Activated CD4-positive, alpha-beta T cell treated with anti-CD3 and anti-CD28 coated beads for 36 hours (primary cell): ENCODE measurements at regions not wholly inside any gene's neighbourhood (a gene's known extent, or its start where the extent isn't known, plus 50 kb on each side); places are given as distances from the start of the nearest gene placed in this dataset.

Source experiments
- ATAC-seq: fragments of 200-7000 bp; cut with Tn5 transposase; one replicate; pipeline ENCODE4 v1.10.0; 2021; ENCODE audit warnings: mild to moderate bottlenecking, moderate library complexity
- CTCF ChIA-PET: fragments of 350-600 bp; sonication (Branson Sonifier 250); formaldehyde crosslinking; loops from one replicate; lab custom pipeline; 2021; ENCODE audit warnings: antibody characterized with exemption; lab: Charles Lee
- POLR2A ChIA-PET: fragments of 350-600 bp; sonication (Branson Sonifier 250); formaldehyde crosslinking; loops from one replicate; lab custom pipeline; 2021; ENCODE audit warnings: antibody characterized with exemption, inconsistent platforms; lab: Charles Lee
- DNase-seq: peaks from one replicate; pipeline ENCODE4 v3.0.0-alpha.2; 2020
- H3K27ac Mint-ChIP-seq: one replicate; pipeline ENCODE4 v1.8.0; 2021; ENCODE audit warnings: mixed read lengths
- H3K27me3 Mint-ChIP-seq: one replicate; pipeline ENCODE4 v1.8.0; 2021; ENCODE audit warnings: mixed read lengths
- H3K36me3 Mint-ChIP-seq: one replicate; pipeline ENCODE4 v1.8.0; 2021; ENCODE audit warnings: low read depth, mixed read lengths
- H3K4me1 Mint-ChIP-seq: one replicate; pipeline ENCODE4 v1.8.0; 2021; ENCODE audit warnings: mixed read lengths
- H3K4me3 Mint-ChIP-seq: one replicate; pipeline ENCODE4 v1.8.0; 2021; ENCODE audit warnings: mild to moderate bottlenecking, moderate library complexity, mixed read lengths
- H3K9me3 Mint-ChIP-seq: one replicate; pipeline ENCODE4 v1.8.0; 2021; ENCODE audit warnings: low read depth, mixed read lengths
- intact Hi-C, 2 experiments: fragments of 100-400 bp; cut with DNase I in 1 of 2; cut with micrococcal nuclease in 1 of 2; formaldehyde crosslinking; loops; one replicate each; pipeline versions ENCODE4 v1.14.2 to v1.15.1; 2022 to 2024; cut with DNase I, micrococcal nuclease

GRCh38 chr6:170136541-170137175, 154.2 kb downstream of the DLL1 start:
- no peaks in the 10 kb centered on the region for H3K9me3 Mint-ChIP-seq
- H3K36me3 Mint-ChIP-seq: no peaks in the 10 kb centered on the region
- intact Hi-C loops: no loop called here
- DNase-seq: no peak
- no peak for ATAC-seq
- no peak overlapping the region for H3K4me3 Mint-ChIP-seq
- no peaks in the 10 kb centered on the region for H3K27me3 Mint-ChIP-seq
- H3K27ac Mint-ChIP-seq: no peak overlapping the region
- ChIA-PET POLR2A (no interaction called here), CTCF (no interaction called here)
- no peaks in the 10 kb centered on the region for H3K4me1 Mint-ChIP-seq

DNA sequence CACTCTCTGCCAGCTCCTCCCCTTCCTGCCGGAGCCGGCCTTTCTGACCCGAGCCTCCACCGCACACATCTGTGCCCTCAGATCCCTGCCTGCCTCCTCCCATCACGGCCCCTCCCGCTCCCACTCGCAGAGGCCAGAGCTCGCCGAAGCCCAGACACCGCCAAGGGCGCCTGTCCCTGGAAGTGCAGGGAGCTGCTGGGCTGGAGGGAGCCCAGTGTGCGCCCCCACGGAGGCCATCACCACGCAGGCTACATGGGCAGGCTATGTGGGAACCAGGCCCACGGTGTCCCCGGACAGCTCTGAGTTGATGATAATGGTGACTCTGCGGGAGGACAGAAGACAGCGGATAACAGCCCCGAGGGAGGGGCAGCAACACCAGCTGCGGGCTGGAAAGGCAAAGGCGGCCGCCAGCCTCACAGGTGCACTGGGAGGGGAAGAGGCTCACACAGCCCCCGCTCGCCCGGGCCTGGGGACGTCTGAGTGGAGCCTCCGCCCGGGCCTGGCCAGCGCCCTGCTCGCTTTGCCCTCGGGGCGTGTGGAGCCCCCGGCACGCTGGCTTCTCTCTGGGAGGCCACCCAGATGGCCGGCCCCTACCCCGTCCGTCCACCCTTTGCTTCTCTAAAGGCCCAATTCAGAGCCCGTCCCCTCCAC, 154.9 kb downstream of the DLL1 start:
- ChIA-PET POLR2A (no interaction called here), CTCF (interaction anchor here (0.9 kb wide), 1 partner anchor 12 kb away, joined by 3 read pairs; no protein-coding TSS in a partner anchor)
- H3K4me3 Mint-ChIP-seq: no peak overlapping the region
- ATAC-seq: no peak
- H3K4me1 Mint-ChIP-seq: no peaks in the 10 kb centered on the region
- H3K27me3 Mint-ChIP-seq: no peaks in the 10 kb centered on the region
- H3K36me3 Mint-ChIP-seq: no peaks in the 10 kb centered on the region
- no peak for DNase-seq
- H3K27ac Mint-ChIP-seq: no peak overlapping the region
- no peaks in the 10 kb centered on the region for H3K9me3 Mint-ChIP-seq
- intact Hi-C loops: no loop called here

DNA sequence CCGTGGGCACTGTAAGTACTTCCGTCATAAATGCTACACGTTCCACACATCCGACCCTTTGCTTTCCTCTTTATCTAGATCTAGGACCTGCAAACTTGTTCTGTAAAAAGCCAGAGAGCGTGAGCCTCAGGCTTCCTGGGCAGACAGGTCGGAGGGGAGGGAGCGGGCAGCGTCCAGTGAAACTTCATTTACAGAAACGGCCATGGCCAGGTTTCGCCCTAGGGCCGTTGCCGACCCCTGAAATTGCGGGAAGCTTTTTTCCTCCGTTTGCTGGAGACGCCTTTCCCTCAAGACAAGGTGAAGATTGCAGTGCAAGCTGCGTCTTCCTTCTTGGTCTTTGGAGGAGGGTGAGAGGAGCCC, 155.4 kb downstream of the DLL1 start:
- Mint-ChIP-seq H3K4me1 (no peaks in the 10 kb centered on the region), H3K9me3 (no peaks in the 10 kb centered on the region), H3K27ac (no peak overlapping the region), H3K4me3 (no peak overlapping the region), H3K36me3 (no peaks in the 10 kb centered on the region), H3K27me3 (no peaks in the 10 kb centered on the region)
- DNase-seq: no peak
- intact Hi-C loops: no loop called here
- ATAC-seq: no peak
- CTCF ChIA-PET: interaction anchor here (0.9 kb wide), 1 partner anchor 12 kb away, joined by 3 read pairs; no protein-coding TSS in a partner anchor
- POLR2A ChIA-PET: no interaction called here

DNA sequence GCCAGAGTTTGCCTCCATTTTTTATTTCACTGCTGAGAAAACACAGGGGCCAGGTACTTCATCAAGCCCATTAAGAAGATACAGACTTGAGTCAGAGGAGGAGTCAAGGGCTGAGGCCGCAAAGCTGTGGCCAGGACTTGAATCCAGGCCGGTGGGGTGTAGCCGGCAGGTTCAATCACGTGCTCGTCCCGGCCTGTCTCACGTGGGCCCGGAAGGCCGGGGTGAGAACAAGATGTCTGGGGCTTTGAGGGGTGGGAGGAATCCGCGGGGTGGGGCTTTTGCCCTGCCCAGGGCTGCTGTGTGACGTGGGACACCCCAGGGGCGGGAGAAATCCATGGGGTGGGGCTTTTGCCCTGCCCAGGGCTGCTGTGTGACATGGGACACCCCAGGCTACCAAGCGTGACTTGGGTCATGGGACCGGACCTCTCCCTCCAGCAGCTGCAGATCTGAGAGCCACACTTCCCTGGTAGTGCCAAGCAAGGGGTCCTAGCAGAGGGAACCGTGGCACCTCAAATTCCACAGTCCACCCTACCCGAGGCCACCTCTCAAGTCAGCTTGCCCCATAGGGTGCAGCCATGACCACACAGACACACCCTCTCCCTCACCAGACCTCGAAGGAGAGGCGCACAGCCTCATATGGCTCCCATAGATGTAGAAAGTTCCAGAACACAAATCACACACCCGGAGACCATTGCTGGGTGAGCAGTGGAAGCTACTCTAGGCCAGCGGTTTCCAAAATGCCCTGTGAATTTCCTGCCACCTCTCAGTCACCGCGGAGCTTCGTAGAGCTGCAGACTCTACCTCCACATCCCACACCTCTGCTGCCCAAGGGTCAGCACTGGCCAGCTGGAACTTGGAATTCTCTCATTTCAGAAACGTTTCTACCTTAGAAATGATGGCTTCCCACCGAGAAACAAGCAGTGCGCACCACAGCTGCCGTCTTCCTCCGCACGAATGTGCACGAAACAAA, 156.1 kb downstream of the DLL1 start:
- H3K4me3 Mint-ChIP-seq: no peak overlapping the region
- CTCF ChIA-PET: interaction anchor here (0.6 to 0.9 kb wide), 3 partner anchors 12 to 285 kb away, joined by 3 read pairs; no protein-coding TSS in a partner anchor
- no peak for DNase-seq
- no peaks in the 10 kb centered on the region for H3K36me3 Mint-ChIP-seq
- H3K27ac Mint-ChIP-seq: no peak overlapping the region
- intact Hi-C loops: no loop called here
- ATAC-seq: no peak
- H3K27me3 Mint-ChIP-seq: no peaks in the 10 kb centered on the region
- POLR2A ChIA-PET: no interaction called here
- H3K4me1 Mint-ChIP-seq: no peaks in the 10 kb centered on the region
- H3K9me3 Mint-ChIP-seq: no peaks in the 10 kb centered on the region

- CTCF ChIA-PET: interaction anchor here (0.6 kb wide), 2 partner anchors 11 to 285 kb away, joined by 3 read pairs; no protein-coding TSS in a partner anchor
- no peaks in the 10 kb centered on the region for H3K4me1 Mint-ChIP-seq
- no peaks in the 10 kb centered on the region for H3K9me3 Mint-ChIP-seq
- ATAC-seq (no peak), DNase-seq (no peak)
- H3K4me3 Mint-ChIP-seq: no peak overlapping the region
- no peak overlapping the region for H3K27ac Mint-ChIP-seq
- no peaks in the 10 kb centered on the region for H3K36me3 Mint-ChIP-seq
- intact Hi-C loops: no loop called here
- no peaks in the 10 kb centered on the region for H3K27me3 Mint-ChIP-seq
- POLR2A ChIA-PET: no interaction called here
Measured at GRCh38 chr6:170134031-170134470, 156.8 kb downstream of the DLL1 start.

GRCh38 chr6:170132561-170132991, 158.3 kb downstream of the DLL1 start:
- no peak overlapping the region for H3K27ac Mint-ChIP-seq
- H3K4me1 Mint-ChIP-seq: no peaks in the 10 kb centered on the region
- no peaks in the 10 kb centered on the region for H3K9me3 Mint-ChIP-seq
- DNase-seq: no peak
- H3K27me3 Mint-ChIP-seq: no peaks in the 10 kb centered on the region
- POLR2A ChIA-PET: no interaction called here
- H3K4me3 Mint-ChIP-seq: no peak overlapping the region
- intact Hi-C loops: no loop called here
- no peaks in the 10 kb centered on the region for H3K36me3 Mint-ChIP-seq
- CTCF ChIA-PET: no interaction called here
- no peak for ATAC-seq

DNA sequence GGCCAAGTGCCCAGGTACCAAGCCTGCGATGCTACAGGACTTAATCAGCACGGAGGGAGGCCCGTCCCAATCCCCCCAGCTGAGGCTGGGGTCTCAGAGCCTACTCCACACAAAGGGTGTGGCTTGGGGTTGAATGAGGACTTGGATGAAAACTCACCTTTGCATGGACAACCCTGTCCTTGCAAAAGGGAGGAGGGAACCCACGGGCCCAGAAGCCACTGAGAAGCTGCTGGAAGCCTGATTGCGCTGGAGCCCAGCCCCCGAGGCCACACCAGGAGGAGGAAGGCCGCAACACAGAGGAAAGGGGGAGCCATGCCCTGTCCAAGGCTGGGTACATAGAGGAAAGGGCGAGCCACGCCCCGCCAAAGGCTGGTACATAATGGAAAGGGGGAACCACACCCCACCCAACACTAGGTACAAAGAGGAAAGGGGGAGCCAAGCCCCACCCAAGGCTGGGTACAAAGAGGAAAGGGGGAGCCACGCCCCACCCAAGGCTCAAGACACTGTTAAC, 158.8 kb downstream of the DLL1 start:
- intact Hi-C loops: no loop called here
- ATAC-seq: no peak
- POLR2A ChIA-PET: no interaction called here
- Mint-ChIP-seq H3K9me3 (no peaks in the 10 kb centered on the region), H3K36me3 (no peaks in the 10 kb centered on the region), H3K27me3 (no peaks in the 10 kb centered on the region), H3K4me3 (no peak overlapping the region), H3K4me1 (no peaks in the 10 kb centered on the region), H3K27ac (no peak overlapping the region)
- CTCF ChIA-PET: interaction anchor here (0.6 kb wide), 1 partner anchor 1016 kb away, joined by 4 read pairs; no protein-coding TSS in a partner anchor
- no peak for DNase-seq

DNA sequence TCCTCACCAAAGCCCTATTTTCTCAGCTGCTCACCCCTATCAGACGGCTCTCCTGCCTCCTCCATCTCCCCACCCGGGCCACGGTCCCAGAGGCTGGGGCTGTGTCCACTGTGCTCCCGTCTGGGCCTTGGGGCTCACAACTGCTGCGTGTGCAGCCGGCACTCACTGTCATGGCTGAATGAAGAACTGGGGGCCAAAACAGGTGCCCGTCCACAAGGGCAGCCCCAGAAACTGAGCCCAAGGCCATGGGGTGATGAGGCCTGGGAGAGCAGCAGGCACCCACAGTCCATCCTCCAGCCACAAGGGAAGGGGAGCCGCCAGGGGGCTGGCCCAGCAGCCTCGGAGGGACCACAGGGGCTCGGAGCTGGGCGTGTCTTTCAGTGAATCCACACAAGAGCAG, 159.5 kb downstream of the DLL1 start:
- Mint-ChIP-seq H3K27ac (no peak overlapping the region), H3K9me3 (no peaks in the 10 kb centered on the region), H3K36me3 (no peaks in the 10 kb centered on the region), H3K4me1 (no peaks in the 10 kb centered on the region), H3K4me3 (no peak overlapping the region), H3K27me3 (no peaks in the 10 kb centered on the region)
- POLR2A ChIA-PET: no interaction called here
- CTCF ChIA-PET: interaction anchor here (0.6 kb wide), 1 partner anchor 1016 kb away, joined by 4 read pairs; no protein-coding TSS in a partner anchor
- intact Hi-C loops: no loop called here
- no peak for DNase-seq
- ATAC-seq: no peak

- no peaks in the 10 kb centered on the region for H3K4me1 Mint-ChIP-seq
- ATAC-seq: no peak
- CTCF ChIA-PET: no interaction called here
- H3K27me3 Mint-ChIP-seq: no peaks in the 10 kb centered on the region
- intact Hi-C loops: no loop called here
- no peaks in the 10 kb centered on the region for H3K36me3 Mint-ChIP-seq
- H3K9me3 Mint-ChIP-seq: no peaks in the 10 kb centered on the region
- POLR2A ChIA-PET: no interaction called here
- no peak for DNase-seq
- H3K27ac Mint-ChIP-seq: no peak overlapping the region
- H3K4me3 Mint-ChIP-seq: no peak overlapping the region
Measured at GRCh38 chr6:170130771-170131241, 160.1 kb downstream of the DLL1 start.

DNA sequence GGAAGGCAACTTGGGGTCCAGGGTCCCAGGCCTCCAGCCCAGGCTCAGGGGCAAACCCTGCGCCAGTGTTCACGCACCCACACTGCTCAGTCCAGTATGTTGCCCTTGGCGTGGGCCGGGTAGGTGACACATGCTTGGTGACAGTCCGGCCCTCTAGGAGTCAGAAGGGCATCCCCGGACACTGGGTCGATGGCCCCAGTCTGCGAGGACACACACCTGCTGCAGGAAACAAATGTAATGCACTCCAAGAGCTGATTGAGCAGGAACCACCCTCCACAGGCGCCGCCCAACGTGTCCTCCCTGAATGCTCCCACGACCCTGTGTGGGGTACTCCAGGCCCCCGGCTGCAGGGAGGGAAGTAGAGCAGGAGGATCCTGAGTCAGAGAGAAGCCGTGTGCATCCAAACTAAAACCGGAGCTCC, 160.7 kb downstream of the DLL1 start:
- CTCF ChIA-PET: no interaction called here
- Mint-ChIP-seq H3K36me3 (no peaks in the 10 kb centered on the region), H3K27ac (no peak overlapping the region), H3K4me3 (no peak overlapping the region), H3K27me3 (no peaks in the 10 kb centered on the region), H3K9me3 (no peaks in the 10 kb centered on the region), H3K4me1 (no peaks in the 10 kb centered on the region)
- DNase-seq: no peak
- intact Hi-C loops: no loop called here
- no peak for ATAC-seq
- POLR2A ChIA-PET: no interaction called here

DNA sequence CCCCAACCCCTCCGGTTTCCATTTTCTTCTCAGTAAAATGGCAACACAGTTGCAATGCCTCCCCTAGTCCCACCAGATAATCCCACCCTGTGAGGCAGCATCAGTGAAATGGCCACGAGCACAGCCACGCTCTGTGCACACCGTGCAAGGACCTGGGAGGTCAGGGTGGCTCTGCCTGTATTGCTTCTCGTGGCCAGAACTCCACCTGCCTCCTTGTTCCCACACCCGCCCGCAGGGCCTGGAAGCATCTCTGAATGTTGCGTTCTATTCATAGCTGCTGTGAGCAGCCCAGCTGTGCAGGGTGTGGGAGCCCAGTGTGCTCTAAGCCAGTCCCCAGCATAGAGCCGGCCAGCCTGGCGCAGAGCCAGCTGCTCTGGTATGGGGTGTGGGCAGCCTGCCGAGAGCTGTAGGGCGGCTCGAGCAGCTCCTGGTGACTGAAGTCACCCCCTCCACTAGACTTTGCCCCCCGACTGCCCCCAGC, 161.1 kb downstream of the DLL1 start:
- no peak for ATAC-seq

More for the DNA sequence above, 161.1 kb downstream of the DLL1 start:
- Mint-ChIP-seq H3K36me3 (no peaks in the 10 kb centered on the region), H3K4me1 (no peaks in the 10 kb centered on the region), H3K27ac (no peak overlapping the region), H3K9me3 (no peaks in the 10 kb centered on the region), H3K27me3 (no peaks in the 10 kb centered on the region), H3K4me3 (no peak overlapping the region)
- CTCF ChIA-PET: no interaction called here
- intact Hi-C loops: no loop called here
- POLR2A ChIA-PET: no interaction called here
- no peak for DNase-seq
